NCI-H524 (cell line): ENCODE measurements at regions not wholly inside any gene's neighbourhood (a gene's known extent, or its start where the extent isn't known, plus 50 kb on each side); places are given as distances from the start of the nearest gene placed in this dataset.

Experiments
- DNase-seq, 2 experiments: peaks; one replicate each; lab custom pipeline; 2025; lab: John Stamatoyannopoulos, UW

DNA sequence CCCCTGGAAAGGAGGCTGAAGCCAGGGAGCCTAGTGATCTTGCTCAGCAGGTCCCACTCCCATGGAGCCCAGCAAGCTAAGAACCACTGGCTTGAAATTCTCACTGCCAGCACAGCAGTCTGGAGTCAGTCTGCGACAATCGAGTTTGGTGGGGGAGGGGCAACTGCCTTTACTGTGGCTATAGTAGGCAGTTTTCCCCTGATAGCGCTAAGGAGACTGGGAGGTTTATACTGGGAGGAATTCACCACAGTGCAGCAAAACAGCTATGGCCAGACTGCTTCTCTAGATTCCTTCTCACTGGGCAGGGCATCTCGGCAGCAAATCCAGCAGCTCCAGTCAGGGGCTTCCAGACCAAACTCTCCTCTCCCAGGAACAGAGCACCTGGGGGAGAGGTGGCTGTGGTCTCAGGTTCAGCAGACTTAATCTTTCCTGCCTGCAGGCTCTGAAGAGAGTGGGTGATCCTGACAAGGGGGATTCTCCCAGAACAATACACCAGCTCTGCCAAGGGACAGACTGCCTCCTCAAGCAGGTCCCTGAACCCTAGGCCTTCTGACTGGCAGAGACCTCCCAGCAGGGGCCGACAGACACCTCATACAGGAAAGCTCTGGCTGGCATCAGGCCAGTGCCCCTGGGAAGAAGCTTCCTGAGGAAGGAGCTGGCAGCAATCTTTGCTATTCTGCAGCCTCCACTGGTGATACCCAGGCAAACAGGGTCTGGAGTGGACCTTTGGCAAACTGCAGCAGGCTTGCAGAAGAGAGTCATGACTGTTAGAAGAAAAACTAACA, 548.5 kb upstream of the NEGR1 start:
- no peak for DNase-seq

DNA sequence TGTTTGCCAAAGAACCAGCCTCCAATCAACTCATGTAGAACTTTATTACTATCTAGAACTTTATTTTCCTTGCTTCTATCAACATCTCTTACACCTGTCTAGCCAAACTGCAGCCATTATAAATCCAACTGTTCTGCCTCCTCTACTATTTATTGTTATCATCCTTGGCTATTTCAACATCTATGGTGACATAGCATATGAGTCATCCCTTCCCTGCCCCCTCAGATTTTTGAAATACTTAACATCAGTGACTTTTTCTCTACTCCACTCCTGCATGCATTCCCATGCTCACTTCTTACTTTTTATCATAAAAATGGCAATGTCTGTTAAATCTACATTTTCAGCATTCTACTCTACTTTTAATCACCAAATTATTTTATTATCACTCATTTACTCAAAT, 544.9 kb upstream of the NEGR1 start:
- DNase-seq, result no peak

DNA sequence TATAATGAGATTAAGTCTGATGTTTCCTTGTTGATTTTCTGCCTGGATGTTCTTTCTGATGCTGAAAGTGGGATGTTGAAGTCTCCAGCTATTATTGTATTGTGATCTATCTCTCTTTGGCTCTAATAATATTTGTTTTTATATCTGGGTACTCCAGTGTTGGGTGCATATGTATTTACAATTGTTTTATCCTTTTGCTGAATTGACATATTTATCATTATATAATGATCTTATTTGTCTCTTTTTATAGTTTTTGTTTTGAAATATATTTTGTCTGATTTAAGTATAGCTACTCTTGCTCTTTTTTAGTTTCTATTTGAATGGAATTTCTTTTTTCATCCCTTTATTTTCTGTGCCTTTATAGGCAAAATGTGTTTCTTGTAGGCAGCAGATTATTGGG, 522.2 kb upstream of the NEGR1 start:
- no peak for DNase-seq

DNA sequence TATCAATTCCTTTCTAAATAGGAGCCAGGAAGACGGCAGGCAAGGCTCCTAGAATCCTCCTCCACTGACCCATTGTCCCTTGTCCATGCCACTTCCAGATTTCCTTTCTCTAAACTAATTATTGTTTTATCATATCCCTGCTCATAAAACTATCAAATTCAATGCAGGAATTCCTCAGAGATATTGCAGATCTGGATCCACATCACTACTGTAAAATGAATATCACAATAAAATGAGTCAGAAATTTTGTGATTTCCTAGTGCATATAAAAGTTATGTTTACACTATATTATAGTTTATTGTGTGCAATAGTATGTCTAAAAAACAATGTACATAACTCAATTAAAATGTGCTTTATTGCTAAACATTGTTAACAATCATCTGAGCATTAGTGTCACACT, 498.7 kb upstream of the NEGR1 start:
- no peak for DNase-seq

DNA sequence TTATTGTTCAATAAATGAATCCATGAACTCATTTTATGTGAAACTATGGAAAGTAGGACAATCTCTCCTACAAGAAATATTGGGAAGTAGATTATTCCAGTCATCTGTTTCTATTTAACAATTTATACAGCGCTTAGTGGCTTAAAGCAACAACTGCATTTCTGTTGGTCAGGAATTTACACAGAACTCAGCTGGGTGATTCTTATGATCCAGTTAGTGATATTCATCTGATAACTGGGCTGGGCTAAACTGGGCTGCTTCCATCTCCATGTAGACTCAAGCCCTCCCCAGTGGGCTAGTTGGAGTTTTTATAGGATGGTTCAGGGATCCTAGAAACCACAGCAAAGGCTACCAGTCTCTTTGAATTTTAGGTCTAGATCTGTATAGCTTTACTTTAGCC, 497.9 kb upstream of the NEGR1 start:
- no peak for DNase-seq

DNA sequence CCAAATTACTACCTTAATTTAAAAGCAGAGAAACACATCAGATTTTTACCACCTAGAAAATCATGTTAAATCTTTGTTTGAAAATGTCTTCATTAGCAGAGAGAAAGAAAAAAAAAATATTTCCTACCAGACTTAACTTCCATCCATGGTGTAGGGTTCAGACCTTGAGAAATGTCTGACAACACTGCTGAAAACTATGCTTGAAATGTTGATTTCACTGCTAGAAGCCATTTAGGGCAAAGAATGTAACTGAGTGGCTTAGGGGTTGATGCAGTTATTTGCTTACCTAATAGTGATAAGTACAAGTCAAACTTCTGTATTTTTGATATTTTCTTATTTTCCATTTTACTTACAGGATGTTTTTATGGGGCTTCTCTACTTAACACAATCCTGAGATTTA, 495.6 kb upstream of the NEGR1 start:
- no peak for DNase-seq

DNA sequence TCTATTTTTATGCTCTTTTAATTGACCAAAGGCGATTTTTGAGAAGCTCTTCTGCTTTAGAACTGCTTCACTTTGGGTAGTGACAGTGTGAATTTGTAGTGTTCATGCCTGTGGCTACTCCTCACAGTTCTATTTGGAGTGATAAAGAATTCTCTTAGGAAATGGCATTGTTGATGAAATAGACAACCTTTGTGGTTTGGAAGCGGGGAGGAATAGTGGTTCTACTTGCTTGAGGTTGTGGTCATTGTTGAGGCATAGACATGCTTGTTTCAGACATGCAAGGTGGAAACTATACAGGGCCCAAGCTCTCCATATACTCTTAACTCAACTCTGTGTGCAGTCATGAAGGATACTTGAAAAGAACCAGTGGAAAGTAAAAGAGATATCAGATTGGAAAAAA, 481.1 kb upstream of the NEGR1 start:
- DNase-seq, result no peak

DNA sequence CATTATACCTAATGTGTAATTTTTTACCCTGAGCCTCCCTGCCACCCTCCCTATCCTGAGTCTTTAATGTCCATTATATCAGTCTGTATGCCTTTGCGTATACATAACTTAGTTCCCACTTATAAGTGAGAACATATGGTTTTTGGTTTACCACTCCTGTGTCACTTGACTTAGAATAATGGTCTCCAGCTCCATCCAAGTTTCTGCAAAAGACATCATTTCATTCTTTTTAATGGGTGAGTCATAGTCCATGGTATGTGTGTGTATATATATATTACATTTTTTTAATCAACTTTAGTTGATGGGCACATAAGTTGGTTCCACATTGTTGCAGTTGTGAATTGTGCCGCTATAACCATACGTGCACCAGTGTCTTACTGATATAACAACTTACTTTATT, 477.1 kb upstream of the NEGR1 start:
- DNase-seq, result no peak

DNA sequence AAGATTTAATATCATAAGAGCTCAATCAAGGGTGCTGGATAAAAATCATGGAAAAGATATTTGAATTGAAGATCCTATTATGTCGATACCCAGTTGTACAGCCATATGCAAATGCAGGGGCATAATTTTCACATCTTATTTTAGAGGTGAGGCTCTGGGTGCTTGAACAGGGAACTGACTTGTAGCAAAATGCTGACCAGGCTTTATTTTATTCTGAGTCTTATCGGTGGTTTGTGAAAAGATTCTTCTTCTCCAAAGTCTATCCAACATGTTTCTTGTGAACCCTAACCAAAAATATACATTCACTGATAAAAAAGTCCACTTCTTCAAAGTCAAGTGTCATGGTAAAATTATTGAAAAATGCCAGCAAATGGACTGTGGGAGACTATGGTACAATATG, 475.5 kb upstream of the NEGR1 start:
- no peak for DNase-seq

DNA sequence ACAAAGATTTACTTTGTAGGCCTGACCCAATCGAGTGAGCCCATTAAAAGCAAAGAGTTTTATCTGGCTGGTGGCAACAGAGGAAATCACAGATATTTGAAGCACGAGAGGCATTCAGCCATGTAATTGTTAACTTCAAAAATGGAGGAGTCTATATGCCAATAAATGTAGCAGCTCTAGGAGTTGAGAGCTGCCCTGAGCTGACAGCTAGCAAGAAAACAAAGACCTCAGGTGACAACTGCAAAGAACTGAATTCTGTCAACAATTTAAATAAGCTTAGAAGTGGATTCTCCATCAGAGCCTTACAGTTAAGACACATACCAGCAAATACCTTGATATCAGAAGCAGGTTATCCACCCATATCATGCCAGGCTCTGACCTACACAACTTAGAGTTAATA, 463.1 kb upstream of the NEGR1 start:
- no peak for DNase-seq

DNA sequence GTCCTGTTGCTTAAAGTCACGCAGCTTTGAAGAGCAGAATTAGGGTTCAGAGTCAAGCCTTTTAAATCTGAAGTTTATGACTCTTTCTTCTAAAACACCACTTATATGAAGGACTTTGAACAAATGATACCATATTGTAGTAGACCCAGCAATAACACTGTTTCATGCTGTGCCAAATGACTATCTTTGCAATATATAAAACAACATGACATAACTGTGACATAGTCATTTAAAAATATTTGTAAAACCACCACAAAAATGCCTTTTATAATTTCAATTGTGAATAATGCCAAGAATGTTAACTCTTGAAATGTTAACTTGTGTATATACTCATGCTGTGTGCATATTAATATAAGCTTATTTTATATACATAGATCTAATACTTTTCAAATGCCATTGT, 452.1 kb upstream of the NEGR1 start:
- no peak for DNase-seq

DNA sequence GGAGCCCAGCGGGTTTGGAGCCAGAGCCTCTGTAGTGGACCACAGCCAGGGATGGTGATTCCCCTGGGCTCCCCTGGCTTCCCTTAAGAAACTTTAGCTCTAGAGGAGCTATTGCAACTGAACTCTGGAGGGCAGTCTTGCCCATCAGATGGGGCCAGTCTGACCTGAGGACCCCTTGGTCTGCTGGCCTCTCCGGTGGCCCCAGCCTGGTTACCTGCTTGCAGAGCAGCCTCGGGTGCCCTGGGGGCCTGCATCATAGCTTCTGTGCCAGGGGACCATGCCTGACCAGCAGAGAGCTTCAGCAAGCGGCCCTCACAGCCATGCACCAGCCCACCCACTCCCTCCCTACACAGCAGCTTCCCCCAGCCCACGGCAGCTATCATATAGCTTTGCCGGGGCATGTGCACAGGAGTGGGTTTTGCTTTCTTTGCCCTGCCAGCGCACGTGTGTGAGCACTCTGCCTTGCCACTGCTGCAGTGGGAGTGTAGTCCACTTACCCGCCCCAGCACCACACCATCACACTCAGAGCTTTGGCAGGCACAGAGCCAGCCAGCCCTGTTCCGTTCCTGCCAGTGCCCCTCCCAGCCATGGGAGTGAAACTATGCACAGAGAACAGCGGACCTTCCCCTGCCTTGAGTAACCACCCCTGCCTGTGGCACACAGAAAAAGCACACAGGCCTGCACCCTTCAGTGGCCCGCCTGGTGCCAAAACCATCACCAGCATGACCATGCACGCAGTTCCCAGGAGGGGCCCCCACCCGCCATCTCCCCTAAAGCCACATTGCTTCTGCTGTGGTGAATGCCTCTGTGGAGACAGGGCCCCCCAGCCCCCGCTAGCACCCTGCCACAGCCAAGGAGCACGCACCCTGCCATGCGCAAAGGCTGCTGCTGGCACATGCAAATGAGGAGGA, 442.9 kb upstream of the NEGR1 start:
- DNase-seq, result peak in 1 of 2 experiments; percentile 4

DNA sequence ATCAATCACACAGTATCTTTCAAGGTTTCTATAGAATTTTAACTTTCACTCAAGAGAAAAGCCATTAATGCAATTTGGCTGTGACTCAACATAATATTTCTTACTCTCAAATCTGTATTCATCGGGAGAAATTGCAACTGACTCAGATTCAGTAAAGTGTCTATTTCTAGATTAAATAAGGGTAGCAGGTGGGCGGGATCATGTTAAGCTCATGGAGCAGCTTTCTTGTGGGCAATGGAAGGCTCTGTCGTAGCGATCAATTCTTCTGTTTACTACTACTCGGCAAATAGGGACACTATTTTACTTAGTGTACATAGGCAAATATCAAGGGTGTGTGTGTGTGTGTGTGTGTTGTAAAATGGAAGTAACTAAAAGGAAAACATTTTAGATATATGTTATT, 423.6 kb upstream of the NEGR1 start:
- no peak for DNase-seq

DNA sequence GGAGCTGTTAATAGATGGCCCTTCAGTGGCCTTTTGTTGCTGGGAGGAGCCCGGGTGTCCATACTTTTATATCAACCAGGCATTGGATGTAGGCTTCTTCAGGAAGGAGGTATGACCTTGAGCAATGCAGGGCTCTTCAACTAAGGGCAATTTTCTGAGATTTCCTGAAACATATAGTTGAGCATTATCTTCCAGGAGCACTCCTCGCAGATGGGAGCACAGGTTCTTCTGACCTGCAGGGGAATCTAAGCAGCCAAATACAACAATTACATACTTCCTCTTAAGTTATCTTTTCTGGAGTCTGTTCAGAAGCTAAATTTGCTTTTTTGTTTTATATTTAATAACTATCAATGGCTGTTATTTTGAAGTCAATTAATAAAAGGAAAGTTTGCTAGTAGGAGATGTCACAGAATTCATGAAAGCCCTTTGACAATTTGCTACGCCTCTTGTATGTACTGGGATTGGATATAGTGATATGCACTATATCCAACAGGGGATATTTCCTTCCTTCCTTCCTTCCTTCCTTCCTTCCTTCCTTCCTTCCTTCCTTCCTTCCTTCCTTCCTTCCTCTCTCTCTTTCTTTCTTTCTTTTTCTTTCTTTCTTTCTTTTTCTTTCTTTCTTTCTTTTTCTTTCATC, 422.6 kb upstream of the NEGR1 start:
- DNase-seq, result no peak

DNA sequence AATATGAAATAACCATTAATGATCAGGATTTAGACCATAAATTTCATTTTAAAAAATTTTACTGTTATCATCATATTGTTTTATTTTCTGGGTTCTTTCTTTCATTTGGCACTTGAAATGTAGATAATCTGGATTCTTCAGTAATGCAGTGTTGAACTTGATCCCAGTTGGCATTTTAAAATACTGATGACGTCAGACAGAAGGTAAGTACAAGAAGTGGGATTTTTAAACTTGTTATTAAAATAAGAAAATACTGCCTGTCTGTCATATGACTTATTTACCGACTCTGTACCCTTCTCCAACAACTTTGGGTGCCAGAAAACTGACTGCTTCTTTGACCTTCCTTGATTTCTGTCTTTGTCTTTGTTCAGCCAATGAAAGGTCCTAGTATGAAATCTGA, 415.1 kb upstream of the NEGR1 start:
- DNase-seq, result no peak

DNA sequence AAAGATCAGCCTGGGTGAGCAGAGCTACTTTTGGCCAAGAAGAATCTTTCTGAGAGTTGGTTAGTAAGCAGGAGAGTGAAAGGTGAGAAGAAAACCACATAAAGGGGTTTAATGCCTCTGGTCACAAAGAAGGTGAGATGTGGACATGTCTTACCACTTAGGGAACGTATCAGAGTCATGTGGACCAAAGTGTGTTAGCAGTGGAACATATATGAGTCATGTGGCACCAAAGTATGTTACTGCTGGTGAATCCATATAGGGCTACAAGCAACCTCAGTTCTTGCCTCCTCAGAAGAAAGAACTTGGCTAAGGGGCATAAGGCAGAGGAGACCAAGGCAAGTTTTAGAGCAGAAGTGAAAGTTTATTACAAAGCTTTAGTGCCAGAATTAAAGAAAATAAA, 411.6 kb upstream of the NEGR1 start:
- DNase-seq, result no peak

DNA sequence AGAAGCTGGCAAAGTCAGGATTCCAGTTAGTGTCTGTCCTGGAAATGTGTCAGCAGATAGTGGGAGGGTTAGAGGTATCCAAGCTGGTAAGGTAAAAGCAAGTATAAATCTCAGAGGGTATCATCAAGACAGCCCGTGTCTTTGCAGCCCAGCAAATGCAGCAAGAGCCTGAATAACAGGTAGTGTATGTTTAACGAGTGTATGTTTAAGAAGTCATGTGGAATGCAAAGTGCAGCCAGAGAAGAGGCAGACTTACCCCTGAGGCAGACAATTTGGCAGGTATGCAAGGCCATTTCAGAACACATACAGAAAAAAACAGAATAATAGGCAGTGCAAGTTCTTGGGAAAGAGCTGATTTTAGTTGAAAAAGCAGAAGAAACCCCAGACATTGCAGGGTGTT, 411.0 kb upstream of the NEGR1 start:
- DNase-seq, result no peak

DNA sequence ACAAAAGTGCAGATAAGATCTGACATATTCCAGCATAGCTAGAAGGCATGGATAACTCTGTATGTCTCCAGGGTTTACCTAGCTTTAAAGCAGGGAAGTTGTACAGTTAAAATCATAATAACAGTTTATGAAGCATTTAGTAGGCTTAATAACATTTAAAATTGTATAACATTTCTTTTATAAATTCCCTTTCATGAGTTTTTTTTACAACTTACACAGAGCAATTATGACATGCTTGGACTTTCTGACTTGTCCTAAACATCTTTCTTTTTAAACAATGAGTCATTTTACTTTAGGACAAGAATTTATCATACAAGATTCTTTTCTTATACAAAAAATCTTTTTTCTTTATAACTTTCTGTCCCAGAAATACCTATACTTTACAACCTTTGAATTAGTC, 408.5 kb upstream of the NEGR1 start:
- no peak for DNase-seq

DNA sequence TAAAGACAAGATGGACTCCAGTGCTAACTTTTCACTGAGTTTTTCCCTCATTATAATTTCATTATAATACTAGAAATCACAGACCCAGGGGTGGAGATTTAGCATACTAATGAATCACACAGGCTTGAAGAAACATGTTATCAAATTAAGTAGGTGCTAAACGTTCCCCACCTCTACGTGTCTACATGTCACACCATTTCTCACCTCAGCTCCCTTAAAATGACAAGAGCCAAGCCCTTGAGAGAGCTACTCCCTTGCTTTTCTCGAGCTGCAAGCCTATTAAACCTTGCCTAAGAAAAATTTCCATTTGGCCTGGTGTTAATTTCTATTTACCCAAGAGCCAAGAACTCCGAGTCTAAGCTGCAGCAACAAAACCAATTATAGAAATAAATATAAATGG, 396.3 kb upstream of the NEGR1 start:
- no peak for DNase-seq

DNA sequence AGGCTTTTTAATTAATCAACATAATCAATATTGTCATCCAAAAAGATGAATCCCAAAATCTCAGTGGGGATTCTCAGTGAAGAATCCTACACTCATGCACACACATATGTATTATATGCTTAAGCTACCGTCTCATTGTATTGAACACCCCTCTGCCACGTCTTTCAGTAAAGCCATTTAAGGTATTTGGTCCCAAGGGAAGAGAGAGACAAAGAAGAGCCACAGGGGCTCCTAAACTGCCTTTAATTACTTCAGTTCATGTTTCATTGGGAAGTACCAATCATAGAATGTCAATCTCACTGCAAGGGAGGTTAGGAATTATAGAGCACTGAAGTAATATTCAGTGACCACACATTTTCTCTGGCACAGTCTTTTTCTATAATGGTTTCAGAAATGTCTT, 388.6 kb upstream of the NEGR1 start:
- DNase-seq, result no peak

DNA sequence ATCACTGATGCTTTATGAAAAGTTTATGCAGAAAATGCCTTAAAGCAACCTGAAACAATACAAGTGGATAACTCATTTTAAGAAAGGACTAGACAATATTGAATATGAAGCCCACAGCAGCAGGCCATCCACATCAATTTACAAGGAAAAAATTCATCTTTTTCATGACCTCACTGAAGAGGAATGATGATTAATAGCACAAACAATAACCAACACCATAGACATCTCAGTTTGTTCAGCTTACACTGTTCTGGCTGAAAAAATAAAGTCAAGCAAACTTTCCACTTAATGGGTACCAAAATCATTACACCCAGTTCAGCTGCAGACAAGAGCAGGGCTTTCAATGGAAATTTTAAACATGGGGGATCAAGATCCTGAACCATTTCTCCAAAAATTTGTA, 380.6 kb upstream of the NEGR1 start:
- no peak for DNase-seq

DNA sequence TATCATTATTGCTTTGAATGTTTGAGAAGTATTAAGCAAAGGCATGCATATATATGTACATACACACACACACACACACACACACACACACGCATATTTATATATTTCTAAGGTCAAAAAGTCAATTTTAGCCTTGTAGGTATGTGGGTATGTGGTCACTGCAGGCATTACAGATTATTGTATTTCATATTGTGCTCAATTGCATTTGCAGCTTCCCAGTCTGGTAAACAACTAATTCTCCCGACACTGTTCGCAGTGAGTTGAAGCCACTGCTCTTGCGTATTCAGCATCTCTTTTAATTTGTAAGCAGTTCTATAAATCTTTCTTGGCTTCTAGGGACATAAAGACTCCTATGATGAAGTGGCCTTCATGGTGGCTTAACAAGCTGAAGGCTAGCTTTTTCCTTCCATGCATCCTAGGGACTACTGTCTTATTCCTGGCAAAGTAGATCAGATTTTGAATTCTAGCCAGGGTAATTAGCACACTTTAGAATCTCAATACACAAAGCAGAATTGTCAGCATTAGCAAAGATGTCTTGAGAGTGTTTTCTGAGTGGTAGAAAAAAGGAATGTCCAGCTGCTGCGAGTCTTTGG, 368.6 kb upstream of the NEGR1 start:
- DNase-seq, result no peak

DNA sequence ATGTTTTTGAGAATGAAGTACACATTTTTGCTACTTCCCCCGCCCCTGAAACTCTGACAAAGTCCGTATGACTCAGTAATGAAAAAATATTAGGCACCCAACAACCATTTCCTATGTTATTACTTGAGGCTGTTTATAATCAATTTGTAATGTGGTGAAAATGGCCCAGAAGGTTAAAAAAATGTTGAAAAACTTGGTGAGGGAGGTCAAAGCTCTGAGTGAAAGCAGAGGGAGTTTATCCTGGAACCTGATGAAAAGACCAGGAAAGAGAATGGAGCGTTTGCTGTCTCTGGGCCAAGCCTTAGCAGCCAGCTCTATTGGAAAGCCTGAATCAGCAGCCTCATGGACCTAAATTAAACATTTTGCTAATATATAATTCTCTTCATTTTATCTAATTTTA, 367.7 kb upstream of the NEGR1 start:
- DNase-seq, result no peak
